SK-N-SH treated with all-trans-retinoic acid at 6 μM for 48 hours (cell line): ENCODE measurements at regions not wholly inside any gene's neighbourhood (a gene's known extent, or its start where the extent isn't known, plus 50 kb on each side); places are given as distances from the start of the nearest gene placed in this dataset.

Experiments
- SNAI2 ChIP-seq: fragments of 250-450 bp; sonication (Bioruptor Pico); IDR thresholded peaks from 2 replicates; pipeline ENCODE4 v1.5.0; 2020; ENCODE audit warnings: mild to moderate bottlenecking, moderate library complexity
- ZFP30 ChIP-seq: fragments of 450-650 bp; formaldehyde crosslinking; IDR thresholded peaks from 2 replicates; pipeline ENCODE4 v1.5.0; 2022; ENCODE audit warnings: mild to moderate bottlenecking, moderate library complexity

DNA sequence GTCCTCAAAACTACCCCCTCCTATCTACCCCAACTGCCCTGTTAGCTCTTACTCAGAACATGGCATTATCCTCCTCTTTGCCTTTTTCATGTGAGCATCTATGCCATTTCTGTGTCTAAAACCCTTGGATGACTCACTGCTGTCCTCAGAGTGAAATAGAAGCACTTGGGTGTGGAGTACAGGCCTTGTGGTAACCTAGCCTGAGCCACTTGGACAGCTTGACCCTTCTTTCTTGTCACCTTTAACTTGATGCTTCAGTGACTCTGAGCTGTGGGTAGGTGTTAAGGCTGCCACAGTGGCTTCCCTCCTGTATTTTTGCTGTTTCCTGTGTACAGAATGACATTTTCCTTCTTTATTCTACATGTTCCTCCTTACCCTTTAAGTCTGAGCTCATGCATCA lies 391.4 kb downstream of the SH3GL2 start:
- TF ChIP-seq SNAI2 (CRISPR knock-in tag) (no peak), ZFP30 (CRISPR knock-in tag) (no peak)
